NOMO-1 treated with DMSO at 0.1 percent for 48 hours (cell line): ENCODE measurements at regions not wholly inside any gene's neighbourhood (a gene's known extent, or its start where the extent isn't known, plus 50 kb on each side); places are given as distances from the start of the nearest gene placed in this dataset.
"Not testable (repeated sequence)": the region's sequence is repeated elsewhere in the genome, so short reads cannot be mapped to it uniquely, and the experiment has no call there.

Experiments
- DNase-seq: peaks from one replicate; lab custom pipeline; 2025; ENCODE audit not compliant: unreplicated experiment; lab: John Stamatoyannopoulos, UW

- not testable (repeated sequence) for DNase-seq
Measured at GRCh38 chr10:109809954-109810353, 113.4 kb downstream of the XPNPEP1 start.

- DNase-seq: not testable (repeated sequence)
Measured at GRCh38 chr10:109801191-109801590, 122.1 kb downstream of the XPNPEP1 start.

DNA sequence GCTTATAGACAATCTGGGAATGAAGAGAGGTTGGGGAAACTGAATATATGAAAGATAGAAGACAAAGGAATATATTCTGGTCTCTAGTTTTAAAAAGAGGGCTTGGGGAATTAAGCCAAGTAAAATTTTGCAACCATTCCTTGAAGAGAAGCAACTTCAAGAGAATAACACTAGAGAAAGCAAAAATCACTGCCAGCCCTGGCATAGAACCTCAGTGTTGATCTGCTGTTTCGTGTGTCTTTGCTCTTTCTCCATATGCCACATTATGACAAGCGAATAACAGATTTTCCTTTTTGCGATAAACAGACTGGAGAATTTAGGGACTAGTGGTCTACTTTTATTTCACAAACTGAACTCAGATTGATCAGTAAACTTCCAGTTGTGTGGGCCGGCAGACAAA, 132.7 kb downstream of the XPNPEP1 start:
- no peak for DNase-seq

GRCh38 chr10:109784236-109784635, 139.1 kb downstream of the XPNPEP1 start:
- no peak for DNase-seq

GRCh38 chr10:109783286-109783685, 140.0 kb downstream of the XPNPEP1 start:
- DNase-seq: no peak

DNA sequence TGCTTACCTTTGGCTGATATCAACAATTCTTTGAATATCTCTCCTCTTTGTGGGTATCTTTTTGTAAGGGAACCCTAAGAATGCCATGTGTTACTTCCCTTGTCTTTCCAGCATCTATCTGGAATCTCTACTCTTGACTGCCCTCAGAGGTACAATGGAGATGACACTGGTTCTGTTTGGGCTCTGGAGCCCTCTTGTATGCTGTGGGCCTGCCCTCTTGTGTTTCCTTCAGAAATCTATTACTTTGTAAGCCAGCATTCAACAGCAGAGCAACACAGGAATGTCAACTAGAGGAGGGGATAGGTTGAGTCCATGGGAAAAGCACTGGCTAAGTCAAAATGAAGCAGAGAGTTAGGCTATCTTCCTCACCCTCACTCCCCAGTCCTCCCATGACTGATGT, 142.3 kb downstream of the XPNPEP1 start:
- DNase-seq: no peak

GRCh38 chr10:109778993-109779392, 144.3 kb downstream of the XPNPEP1 start:
- no peak for DNase-seq

GRCh38 chr10:109774121-109774440, 149.2 kb downstream of the XPNPEP1 start:
- DNase-seq: no peak

DNA sequence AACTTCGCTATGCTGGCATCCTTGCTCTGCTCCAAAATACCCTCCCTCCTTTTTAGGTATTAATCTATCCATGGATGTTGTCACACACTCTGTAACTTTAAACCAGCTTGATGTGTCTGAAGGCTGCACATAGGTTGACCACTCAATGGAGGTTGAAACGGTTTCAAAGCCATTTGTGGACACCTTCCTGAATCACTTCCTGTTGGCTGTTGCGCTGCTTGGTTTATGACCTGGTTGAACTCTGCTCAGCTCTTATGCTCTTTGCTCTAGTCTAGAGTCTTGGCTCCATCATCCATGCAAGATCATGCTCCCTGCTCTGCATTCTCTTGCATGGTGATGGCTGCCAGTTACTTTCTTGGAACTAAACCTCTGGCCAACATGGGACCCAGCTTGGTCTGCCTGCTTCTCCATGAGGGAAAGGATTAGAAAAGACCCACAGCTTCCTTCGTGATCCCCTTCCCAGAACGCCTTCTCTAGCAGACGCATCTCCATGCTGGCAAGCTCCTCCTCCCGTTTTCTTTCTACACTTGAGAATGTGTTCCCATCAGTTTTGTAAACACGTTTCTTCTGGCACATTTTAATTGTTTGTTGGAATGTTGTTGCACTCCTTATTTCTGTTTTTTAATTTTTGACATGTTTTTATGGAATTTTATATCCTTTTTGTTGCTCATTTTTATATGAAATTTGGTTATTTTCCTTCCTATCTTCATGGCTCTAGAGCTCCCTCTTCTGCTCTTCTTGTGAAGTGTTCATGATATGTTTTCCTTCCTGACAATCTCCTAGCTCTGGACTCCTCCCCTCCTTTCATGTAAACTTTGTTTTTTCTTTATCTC, 149.8 kb downstream of the XPNPEP1 start:
- DNase-seq: peak; percentile 9

DNA sequence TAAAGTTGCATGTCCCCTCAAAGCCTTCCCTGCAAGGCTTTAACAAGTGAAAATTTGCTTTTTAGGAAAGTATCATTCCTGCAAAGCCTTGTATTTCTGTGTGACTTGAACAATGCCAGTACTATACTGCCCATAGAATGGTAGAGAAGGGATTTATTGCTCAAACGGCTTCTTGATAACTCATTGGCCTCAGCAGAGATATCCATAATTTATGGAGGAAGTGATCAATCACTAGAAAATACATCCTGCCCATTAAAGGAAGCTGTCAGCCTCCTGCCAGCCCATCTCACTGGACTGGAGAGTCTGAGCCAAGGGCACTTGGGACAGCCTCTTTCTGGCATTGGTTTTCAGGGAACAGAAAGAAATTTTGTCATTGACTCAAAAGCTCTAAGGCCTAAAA, 152.6 kb downstream of the XPNPEP1 start:
- DNase-seq: no peak

DNA sequence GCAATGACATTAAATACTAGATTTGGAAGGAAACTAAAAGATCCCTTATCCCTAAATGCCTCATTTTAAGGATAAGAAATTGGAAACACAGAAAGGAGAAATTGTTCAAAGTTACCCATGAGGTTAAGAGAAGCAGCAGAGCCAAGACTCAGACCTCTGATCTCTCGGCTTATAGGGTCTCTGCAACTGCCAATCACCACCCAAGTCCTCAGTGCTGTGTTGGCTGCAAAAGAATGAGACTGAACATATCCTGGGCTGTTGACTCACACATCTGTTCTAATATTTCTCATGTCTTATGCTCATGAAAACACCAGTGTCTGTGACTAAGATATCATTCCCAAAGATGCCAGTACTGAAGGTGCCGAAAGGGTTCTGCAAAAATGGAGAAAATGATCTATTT, 153.3 kb downstream of the XPNPEP1 start:
- DNase-seq: no peak

GRCh38 chr10:109765838-109766237, 157.5 kb downstream of the XPNPEP1 start:
- DNase-seq: no peak

GRCh38 chr10:109762555-109762954, 160.8 kb downstream of the XPNPEP1 start:
- no peak for DNase-seq

- DNase-seq: not testable (repeated sequence)
Measured at GRCh38 chr10:109757670-109758069, 165.6 kb downstream of the XPNPEP1 start.

DNA sequence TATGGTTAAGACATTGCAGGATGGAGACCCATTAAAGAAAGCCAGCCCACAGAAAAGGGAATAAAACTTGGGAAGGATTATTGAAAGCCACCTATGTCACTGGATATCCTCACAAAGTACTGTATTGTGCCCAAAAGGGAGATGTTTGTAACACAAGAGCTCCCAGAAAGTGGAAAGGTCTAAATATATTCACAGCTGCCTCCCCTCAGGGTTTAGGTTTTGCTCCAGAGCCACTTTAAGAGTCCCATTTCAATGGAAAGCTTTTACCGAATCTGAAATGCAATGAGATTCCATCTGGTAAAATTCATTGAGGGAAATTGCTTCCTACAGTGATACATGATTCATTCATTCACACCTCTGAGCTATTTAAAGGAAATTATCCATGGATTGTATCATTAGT, 176.4 kb downstream of the XPNPEP1 start:
- no peak for DNase-seq

DNA sequence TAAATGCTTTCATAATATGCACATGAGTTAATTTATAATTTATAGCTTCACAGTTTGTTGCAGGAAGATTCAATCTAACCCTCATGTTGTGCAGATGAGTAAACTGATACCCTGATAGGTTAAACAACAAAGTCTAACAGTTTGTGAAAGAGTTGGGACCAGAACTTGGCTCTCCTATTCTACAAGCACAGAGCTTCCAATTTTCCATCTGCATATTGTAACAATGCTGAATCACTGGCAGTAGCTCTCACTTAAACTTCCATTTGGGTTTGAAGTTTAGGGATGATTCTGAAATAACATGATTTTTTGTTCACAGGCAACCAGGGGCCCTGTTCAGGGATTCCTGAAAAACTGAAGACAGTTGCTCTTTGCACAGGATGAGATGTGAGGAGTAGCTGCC, 179.3 kb downstream of the XPNPEP1 start:
- no peak for DNase-seq

GRCh38 chr10:109743574-109743973, 179.7 kb downstream of the XPNPEP1 start:
- no peak for DNase-seq

DNA sequence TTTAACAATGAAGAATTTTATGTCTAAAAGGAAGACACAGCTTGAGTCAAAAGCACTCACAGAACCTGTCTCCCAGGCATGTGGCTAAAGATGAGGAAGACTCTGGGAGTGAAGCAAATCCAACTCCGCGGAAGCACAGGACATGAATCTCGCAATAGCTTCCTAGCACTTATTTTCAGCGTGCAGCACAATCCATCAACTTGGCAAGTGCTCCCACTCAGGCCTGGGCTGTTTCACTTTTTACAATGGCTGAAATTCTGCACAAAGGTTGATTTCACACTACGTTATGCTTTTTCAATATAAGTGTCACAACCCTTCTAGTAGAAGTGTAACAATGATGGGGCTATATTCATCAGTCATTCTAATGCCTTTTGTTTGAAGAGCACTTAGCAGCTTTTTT, 180.2 kb downstream of the XPNPEP1 start:
- no peak for DNase-seq

GRCh38 chr10:109741712-109742111, 181.6 kb downstream of the XPNPEP1 start:
- DNase-seq: no peak

- DNase-seq: no peak
Measured at GRCh38 chr10:109740436-109740835, 182.9 kb downstream of the XPNPEP1 start.

DNA sequence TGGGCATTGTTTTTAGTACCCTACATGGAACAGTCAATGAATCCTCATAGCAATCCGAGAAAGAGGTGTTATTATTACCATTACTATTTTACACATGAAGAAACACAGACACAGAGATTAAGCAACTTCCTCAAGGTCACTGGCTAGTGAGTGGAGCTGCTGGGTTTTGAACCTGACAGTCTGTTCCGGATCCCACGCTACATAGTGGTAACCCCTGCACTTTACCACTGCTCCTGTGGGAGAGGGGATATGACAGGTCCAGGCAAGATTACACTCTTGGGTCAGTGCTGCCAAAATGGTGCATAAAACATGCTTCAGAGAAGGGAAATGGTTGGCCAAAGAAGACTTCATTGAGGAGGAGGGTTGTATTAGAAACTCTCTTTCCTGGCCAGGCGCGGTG, 185.7 kb downstream of the XPNPEP1 start:
- no peak for DNase-seq

GRCh38 chr10:109737009-109737408, 186.3 kb downstream of the XPNPEP1 start:
- no peak for DNase-seq

DNA sequence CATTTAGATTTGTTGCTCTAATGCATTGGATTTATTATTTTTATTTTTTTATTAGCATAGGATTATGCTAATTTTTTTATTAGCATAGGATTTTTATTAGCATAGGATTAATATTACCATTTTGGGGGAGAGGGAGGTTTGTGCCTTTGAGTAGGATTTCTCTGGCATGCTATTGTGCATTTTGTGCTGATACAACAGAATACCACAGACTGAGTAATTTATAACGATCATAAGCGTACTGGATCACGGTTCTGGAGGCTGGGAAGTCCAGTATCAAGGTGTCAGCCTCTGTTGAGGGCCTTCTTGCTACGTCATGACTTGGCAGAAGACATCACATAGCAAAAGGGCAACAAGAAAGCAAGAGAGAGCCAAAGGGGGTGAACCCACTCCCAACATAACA, 187.5 kb downstream of the XPNPEP1 start:
- no peak for DNase-seq
